ENCODE measurements at regions not wholly inside any gene's neighbourhood (a gene's known extent, or its start where the extent isn't known, plus 50 kb on each side); places are given as distances from the start of the nearest gene placed in this dataset.

- Histone ChIP-seq H2AFZ (ENCODE audit: low read depth, low read length) (no peak overlapping the region), H3K4me3 (ENCODE audit: low read depth in 1 of 2, low read length in 2 of 2) (no peak overlapping the region), H3K4me1 (ENCODE audit: insufficient read depth, low read length) (peaks cover 37% of the 10 kb centered on the region), H3K79me2 (ENCODE audit: insufficient read depth, low read length) (peaks cover 31% of the 10 kb centered on the region), H4K20me1 (ENCODE audit: insufficient read depth, low read length) (peaks cover 36% of the 10 kb centered on the region), H3K9me3 (ENCODE audit: insufficient read depth, low read length, severe bottlenecking) (peaks cover 22% of the 10 kb centered on the region), H3K27me3 (ENCODE audit: insufficient read depth, low read length, poor library complexity) (no peaks in the 10 kb centered on the region), H3K4me2 (ENCODE audit: insufficient read depth, low read length) (no peak overlapping the region), H3K27ac (ENCODE audit: low read length) (peak overlapping the region; percentile 64), H3K36me3 (ENCODE audit: insufficient read depth, low read length) (peaks cover 97% of the 10 kb centered on the region), H3K9ac (ENCODE audit: low read depth, low read length) (peak overlapping the region; percentile 23; the same call in 1 of the 2 replicates)
- peak; percentile 70 for ATAC-seq (ENCODE audit: insufficient read depth, low read depth)
- no peak for TF ChIP-seq CTCF (IDR thresholded peaks at IDR 0.05; ENCODE audit: borderline replicate concordance, extremely low read depth, low read length, poor library complexity, severe bottlenecking)
- TF ChIP-seq EZH2 (IDR thresholded peaks at IDR 0.05; ENCODE audit: borderline replicate concordance, low read depth, low read length, severe bottlenecking): no peak
- DNase-seq: peak; percentile 81
Observed at GRCh38 chr12:124477107-124477915, 90.1 kb downstream of the NCOR2 start.

GRCh38 chr12:124476011-124476400, 91.4 kb downstream of the NCOR2 start:
- Histone ChIP-seq H2AFZ (ENCODE audit: low read depth, low read length) (no peak overlapping the region), H3K36me3 (ENCODE audit: insufficient read depth, low read length) (peaks cover 97% of the 10 kb centered on the region), H3K9me3 (ENCODE audit: insufficient read depth, low read length, severe bottlenecking) (peaks cover 22% of the 10 kb centered on the region), H4K20me1 (ENCODE audit: insufficient read depth, low read length) (peaks cover 23% of the 10 kb centered on the region), H3K79me2 (ENCODE audit: insufficient read depth, low read length) (peaks cover 31% of the 10 kb centered on the region), H3K27me3 (ENCODE audit: insufficient read depth, low read length, poor library complexity) (no peaks in the 10 kb centered on the region), H3K27ac (ENCODE audit: low read length) (peak overlapping the region; percentile 64; the same call in 1 of the 2 replicates), H3K9ac (ENCODE audit: low read depth, low read length) (no peak overlapping the region), H3K4me1 (ENCODE audit: insufficient read depth, low read length) (peaks cover 37% of the 10 kb centered on the region), H3K4me2 (ENCODE audit: insufficient read depth, low read length) (no peak overlapping the region), H3K4me3 (ENCODE audit: low read depth in 1 of 2, low read length in 2 of 2) (no peak overlapping the region)
- DNase-seq (no peak), ATAC-seq (ENCODE audit: insufficient read depth, low read depth) (no peak)
- TF ChIP-seq CTCF (IDR thresholded peaks at IDR 0.05; ENCODE audit: borderline replicate concordance, extremely low read depth, low read length, poor library complexity, severe bottlenecking) (no peak), EZH2 (IDR thresholded peaks at IDR 0.05; ENCODE audit: borderline replicate concordance, low read depth, low read length, severe bottlenecking) (no peak)

GRCh38 chr12:124475295-124476010, 92.0 kb downstream of the NCOR2 start:
- Histone ChIP-seq H3K36me3 (ENCODE audit: insufficient read depth, low read length) (peaks cover 100% of the 10 kb centered on the region), H4K20me1 (ENCODE audit: insufficient read depth, low read length) (peaks cover 19% of the 10 kb centered on the region), H3K9me3 (ENCODE audit: insufficient read depth, low read length, severe bottlenecking) (peaks cover 22% of the 10 kb centered on the region)

More at GRCh38 chr12:124475295-124476010, 92.0 kb downstream of the NCOR2 start:
- no peak overlapping the region for H2AFZ ChIP-seq (ENCODE audit: low read depth, low read length)
- peaks cover 35% of the 10 kb centered on the region for H3K4me1 ChIP-seq (ENCODE audit: insufficient read depth, low read length)
- H3K79me2 ChIP-seq (ENCODE audit: insufficient read depth, low read length): peaks cover 35% of the 10 kb centered on the region
- no peak overlapping the region for H3K9ac ChIP-seq (ENCODE audit: low read depth, low read length)
- H3K4me3 ChIP-seq (ENCODE audit: low read depth in 1 of 2, low read length in 2 of 2): no peak overlapping the region
- peak overlapping the region; percentile 64 for H3K27ac ChIP-seq (ENCODE audit: low read length)
- TF ChIP-seq CTCF (IDR thresholded peaks at IDR 0.05; ENCODE audit: borderline replicate concordance, extremely low read depth, low read length, poor library complexity, severe bottlenecking): no peak
- no peak for TF ChIP-seq EZH2 (IDR thresholded peaks at IDR 0.05; ENCODE audit: borderline replicate concordance, low read depth, low read length, severe bottlenecking)
- no peak overlapping the region for H3K4me2 ChIP-seq (ENCODE audit: insufficient read depth, low read length)
- ATAC-seq (ENCODE audit: insufficient read depth, low read depth) (no peak), DNase-seq (no peak)
- no peaks in the 10 kb centered on the region for H3K27me3 ChIP-seq (ENCODE audit: insufficient read depth, low read length, poor library complexity)
